ENCODE measurements at regions not wholly inside any gene's neighbourhood (a gene's known extent, or its start where the extent isn't known, plus 50 kb on each side); places are given as distances from the start of the nearest gene placed in this dataset.
"Not testable (repeated sequence)": the region's sequence is repeated elsewhere in the genome, so short reads cannot be mapped to it uniquely, and the experiment has no call there.

DNA sequence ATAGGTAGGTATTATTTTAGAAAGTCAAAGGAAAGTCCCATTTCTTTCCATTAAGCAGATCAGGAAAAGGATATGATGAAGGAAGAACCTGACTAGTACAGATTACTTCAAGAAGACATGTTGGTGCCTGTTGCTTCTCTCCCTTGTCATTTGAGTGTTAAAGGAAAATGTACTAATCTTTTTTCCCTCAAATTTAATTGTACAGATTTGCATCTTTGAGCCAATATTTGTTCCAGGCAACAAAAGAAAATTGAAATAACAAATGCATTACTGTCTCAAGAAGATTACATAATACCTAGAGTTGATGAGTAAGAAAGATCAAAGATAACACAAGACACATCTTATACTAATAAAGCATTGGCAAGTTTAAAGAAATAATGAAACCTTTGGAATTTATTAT is 566.9 kb upstream of the ZP4 start:
- no peak for DNase-seq

DNA sequence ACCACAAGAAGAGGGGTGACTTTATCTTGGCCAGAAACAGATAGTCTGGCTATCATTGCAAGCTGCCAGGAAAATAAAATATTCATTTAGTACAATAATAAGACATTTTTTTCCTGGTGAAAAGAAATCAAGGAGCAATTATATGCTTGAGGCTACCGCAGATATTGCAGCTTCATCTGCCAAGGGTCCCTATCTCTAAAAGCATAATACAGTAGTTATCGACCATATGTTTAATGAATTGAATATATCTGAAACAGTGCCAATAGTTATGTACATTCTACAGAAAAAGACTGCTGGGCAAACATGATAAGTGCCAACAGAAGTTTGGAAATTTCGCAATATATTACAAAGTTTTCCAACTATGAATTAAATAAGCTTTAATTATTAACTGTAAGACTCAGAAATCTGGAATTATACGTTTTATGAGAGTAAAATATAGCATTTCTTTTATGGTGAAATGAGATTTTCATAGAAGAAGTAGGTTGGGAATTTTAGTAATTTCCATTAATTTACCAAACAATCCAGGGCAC is 561.1 kb upstream of the ZP4 start:
- no peak for DNase-seq

DNA sequence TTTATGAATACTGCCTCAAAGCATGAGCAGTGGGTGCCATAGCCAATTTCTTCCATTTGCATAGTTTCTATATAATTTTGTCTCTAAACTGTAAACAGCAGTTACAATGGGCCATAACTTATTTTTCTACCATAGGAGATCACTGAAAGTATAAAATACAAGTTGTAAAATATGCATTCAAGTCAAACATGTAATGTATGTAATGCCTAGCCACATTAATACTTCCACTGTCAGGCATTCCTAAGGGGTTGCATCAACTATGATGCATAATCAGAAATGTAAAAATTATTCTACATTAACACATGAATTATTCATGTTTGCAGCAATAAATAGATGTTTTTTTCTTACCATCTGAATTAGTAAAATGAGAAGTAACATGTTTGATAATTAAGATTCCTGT is 560.3 kb upstream of the ZP4 start:
- DNase-seq = no peak

DNA sequence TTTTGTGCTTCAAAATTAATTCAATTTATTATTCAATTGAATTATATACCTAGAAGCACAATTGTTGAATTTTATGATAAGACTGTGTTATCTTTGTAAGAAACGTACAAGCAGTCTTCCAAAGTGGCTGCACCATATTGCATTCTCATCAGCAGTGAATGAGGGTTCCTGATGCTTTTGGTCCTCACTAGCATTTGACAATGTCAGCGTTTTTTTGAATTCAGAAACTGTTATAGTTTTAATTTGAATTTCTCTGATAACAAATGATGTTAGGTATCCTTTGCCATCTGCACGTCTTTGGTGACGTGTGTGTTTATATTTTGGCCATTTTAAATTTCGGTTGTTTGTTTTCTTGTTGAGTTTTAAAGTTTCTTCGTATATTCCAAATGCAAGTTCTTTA is 553.0 kb upstream of the ZP4 start:
- no peak for DNase-seq

DNA sequence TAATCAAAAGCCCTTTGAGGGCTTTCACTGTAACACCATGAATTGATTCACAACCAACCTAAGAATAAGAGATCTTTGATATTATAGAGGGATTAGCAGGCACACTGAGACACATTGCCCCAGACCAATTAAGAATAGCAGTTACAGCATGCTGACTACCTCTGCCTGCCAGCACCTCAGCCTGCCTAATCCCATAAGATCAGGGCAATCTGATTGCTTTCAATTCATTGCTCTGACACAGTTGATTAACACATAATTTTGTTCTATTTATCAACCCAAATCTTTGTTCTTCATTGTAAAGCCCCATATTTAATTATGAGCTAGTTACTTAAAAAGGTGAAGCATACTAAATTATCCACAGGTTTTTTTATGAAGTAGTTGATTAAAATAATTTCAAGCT is 548.8 kb upstream of the ZP4 start:
- no peak for DNase-seq

DNA sequence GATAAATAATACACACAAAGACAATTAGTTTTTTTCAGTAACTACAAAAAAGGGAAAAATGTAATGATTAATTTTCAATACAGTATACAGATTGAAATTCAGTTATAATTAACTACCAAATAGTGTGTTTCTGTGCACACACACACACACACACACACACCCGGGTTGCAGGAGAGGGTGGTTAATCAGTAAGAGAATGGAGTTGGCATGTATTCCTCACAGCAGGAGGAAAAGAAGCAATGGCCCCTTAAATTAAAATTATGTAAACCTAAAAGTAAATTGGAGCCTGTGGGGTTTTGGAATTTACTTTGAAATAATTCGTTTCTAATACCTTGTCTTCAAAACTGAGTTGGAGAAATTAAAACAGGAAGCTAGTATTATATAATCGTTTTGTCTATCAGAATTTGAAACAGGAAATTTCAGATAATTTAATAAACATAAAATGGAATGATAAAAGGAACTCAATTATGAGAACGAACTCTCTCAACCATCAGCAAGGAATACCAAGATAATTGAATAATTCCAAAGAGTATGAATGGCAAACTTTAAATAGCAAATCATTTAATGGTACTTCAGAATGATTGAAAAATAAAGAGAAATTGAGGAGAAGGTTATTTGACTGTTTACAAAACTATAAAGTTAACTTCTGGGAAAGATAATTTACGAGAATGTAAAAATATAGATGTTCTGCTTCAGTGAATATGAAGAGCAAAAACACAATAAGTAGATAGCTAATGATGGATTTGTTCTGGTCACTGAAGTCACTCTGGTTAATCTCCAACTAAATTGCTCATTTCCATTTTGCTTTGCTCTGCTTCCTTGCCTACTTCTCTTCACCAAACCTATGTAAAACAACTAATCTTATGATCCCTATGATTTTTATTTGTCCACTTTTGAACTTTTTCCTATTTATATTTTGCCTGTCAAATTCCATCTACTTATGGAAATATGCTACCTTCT is 547.9 kb upstream of the ZP4 start:
- peak; percentile 24 for DNase-seq

DNA sequence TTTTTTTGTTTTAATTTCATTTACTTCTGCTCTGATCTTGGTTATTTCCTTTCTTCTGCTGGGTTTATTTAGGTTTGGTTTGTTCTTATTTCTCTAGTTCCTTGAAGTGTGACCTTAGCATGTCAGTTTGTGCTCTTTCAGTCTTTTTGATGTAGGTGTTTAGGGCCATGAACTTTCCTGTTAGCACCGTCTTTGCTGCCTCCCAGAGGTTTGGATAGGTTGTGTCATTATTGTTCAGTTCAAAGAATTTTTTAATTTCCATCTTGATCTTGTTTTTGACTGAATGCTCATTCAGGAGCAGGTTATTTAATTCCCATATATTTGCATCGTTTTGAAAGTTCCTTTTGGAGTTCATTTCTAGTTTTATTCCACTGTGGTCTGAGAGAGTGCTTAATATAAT is 539.0 kb upstream of the ZP4 start:
- not testable (repeated sequence) for DNase-seq

DNA sequence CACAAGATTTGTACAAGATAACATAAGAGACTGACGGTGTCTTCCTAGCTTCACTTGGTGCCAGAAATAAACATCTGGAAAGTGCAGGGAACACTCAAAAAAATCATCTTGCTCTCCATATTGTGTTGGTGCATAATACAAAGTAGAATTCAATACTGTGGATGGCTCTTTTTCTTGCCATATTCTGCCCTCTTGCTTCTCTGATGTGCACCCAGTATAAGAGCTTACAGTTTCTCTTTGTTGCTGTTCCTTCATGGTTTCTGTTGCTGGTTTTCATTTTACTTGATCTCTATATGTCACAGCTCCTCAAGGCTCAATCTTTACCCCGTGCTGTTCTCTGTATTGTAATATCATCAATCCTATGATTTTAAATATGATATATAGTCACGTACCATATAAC is 528.5 kb upstream of the ZP4 start:
- DNase-seq = no peak

DNA sequence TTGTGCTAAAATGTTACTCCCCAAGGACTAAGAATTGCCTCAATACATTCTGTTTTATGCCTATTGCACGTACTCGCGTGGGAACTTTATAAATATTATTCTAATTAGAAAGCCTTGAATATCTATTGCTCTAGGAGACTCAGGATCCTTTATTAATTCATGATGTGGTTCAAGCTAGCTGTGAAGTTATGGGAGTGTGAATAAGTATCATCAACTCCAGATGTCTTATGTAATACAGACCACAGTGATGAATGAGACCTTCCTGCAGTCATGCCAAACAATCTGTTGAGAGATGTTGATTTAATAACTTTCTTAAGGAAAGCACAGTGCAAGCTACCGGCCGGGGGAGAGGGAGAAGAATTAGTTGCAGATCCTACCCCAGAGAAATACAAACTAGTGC is 519.2 kb upstream of the ZP4 start:
- peak; percentile 4 for DNase-seq

DNA sequence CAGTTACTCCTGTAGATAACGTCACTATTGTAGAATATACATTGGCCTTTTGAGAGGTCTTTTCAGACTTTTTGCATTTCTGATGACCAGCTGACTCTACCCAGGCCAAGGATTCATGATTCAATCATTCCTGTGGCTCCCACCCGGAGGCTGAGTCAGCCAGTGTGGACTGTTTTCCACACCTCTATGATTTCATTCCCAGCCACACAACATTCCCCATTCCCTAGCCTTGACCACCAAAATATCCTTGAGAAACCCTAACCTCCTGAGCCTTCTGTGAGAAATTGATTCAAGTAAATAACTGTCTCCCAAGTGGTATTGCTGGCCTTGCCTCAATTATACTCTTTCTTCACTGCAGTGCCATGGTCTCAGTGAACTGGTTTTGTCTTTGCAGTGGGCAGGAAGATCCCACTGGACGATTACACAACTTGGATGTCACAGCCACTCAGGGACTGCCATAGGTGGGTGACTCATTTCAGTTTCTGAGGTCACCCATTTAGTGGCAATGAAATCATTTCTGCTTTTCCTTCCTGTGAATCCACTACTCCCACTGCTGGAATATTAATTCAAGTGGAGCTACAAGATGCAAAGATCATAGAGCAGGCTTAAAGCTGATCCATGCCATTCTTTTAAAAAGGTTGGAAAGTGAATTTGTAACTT is 518.6 kb upstream of the ZP4 start:
- no peak for DNase-seq

DNA sequence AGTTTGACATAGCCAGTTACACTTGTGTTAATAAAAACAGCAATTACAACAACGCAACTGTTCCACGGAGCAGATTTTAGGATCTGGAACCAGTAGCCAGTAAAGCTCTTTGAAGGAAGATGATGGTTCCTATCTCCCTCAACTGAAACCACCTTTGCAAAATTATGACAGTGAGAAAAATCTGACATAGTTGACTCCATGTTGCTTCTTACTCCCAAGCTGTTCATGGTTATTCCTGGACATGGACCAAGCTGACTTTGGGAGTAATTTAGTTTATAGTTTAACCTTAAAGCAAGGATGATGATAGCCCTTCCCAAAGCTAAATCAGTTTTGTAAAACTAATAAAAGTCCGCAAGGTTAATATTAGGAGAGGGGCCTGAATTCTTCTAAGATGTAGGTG is 518.0 kb upstream of the ZP4 start:
- DNase-seq = no peak

DNA sequence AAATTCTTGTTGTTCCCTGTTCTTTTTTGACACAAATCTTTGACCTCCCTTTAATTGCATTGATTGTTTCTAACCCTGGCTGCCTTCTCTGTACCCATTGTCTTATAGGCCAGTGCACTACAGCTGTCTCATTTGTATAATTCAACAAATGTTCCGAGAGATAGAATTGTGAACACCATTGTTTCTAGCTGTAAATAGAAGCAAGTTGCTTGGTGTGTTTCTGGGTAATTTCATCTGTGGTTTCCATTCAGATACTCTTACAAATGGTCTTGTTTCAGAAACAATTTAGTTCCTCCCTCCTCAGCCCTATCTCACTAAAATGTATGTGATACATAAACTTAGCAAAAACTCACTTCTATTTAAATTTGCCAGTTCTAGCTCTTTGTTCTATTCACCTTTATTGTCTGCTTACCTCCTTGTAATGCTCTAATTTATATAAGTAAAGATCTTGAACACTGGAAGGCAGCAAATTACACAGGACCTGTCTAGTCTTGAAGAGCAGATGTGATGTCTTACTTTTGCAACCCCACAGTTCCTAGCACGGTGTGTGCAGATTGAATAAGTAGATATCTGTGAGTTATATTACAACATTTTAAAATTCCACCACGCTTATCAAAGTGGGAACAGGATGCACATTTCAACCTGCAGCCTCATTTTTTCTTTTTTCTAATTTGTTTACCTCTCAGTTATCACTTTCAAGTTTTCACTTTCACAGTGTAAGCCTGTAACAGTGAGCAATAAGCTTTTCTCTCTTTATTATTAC is 515.6 kb upstream of the ZP4 start:
- no peak for DNase-seq

DNA sequence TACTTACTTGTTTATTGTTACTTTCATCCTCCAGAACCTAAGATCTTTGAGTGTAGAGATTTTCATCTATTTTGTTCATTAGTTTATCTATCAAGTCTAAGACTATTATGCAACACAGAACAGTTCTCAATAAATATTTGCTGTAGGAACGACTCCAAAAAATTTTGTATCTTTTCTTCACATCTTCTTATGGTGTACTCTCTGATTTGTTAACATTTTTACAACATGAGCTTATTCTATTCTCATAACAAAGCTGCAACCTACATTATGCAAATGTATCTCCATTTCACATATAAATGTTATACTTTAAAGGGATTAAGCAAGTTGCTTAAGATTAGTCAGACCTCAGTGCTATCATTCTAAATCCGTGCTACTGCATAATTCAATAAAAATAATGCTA is 514.2 kb upstream of the ZP4 start:
- no peak for DNase-seq

DNA sequence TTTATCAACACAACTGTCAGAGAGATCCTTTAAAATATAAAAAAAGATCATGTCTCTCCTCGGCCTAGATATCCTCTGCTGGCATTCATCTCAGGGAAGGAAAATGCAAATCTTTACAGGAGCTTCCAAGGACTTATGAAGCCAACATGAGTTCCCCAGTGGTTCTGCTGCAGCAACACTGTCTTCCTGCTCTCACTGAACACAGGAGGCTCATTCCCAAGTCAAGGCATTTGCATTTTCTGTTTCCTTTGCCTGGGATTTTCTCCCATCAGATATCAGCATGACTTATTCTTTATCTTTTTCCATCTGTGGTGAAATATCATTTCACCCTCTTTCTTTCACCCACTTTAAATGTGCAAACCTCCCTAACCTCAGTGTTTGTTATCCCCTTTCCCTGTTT is 513.8 kb upstream of the ZP4 start:
- DNase-seq = no peak

DNA sequence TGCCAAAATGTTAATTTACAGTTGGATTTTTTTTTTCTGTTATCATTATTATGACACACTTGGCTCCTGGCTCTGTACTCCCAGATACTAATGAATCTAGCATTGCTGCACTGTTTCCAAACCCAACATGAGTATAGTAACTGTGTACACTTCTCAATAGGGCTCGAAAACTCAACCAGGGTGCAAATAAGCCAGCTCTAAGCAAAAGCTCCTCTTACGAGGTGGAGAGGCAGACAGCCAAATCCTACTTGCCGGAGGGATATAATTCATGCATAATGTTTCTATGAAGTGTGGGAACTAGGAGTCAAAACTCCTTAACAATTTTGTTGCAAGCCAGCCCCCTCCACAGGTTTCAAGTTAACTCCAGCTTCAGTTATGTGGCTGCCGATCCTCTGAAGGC is 510.4 kb upstream of the ZP4 start:
- DNase-seq = no peak

DNA sequence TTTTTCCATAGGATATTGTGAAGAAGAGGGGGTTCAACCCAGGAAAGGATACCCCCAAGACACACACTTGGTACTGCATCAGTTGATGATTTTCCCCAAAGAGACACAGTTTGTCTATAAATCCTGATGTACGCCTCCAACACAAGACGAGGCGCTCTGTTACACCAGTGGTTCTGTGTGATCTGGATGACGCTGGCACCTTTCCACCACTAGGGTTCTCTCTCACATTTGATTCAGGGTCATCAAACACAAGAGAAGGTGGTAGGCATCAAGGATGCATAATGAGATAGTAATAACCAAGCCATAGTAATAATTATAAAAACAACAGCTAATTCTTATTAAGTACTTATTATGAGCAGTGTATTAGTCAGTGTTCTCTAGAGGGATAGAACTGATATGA is 508.8 kb upstream of the ZP4 start:
- DNase-seq = no peak

DNA sequence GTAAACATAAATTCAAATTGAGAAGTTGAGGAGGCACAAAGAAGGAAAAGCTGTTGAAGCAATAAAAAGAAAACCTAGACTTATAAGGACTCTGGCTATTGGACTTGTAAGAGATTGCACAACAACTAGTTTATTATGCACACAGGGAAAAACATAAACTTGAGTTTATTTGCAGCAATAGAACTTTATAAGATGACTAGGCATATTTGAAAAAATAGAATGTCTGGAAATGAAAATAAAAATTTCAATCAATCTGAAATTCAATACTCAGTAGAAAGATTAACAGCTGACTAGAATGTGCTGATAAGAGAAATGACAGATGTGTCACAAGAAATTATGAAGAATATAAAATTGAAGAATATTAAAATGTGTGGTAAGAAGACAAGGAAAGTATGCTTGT is 505.4 kb upstream of the ZP4 start:
- DNase-seq = no peak

DNA sequence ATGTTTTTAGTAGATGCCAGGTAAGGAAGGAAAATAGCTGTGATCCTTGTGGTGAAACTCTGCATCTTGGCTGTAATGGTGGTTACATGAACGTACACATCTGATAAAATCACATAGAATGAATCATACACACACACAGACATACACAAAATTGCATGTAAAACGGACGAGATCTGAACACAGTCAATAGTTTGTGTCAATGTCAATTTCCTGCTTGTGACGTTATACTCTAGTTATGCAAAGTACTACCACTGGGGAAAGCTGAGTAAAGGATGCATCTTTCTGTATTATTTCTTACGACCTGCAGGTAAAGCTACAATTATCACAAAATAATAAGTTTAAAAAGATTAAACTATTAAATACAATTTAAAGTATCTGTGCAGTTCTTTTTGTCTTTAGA is 493.7 kb upstream of the ZP4 start:
- DNase-seq = no peak

DNA sequence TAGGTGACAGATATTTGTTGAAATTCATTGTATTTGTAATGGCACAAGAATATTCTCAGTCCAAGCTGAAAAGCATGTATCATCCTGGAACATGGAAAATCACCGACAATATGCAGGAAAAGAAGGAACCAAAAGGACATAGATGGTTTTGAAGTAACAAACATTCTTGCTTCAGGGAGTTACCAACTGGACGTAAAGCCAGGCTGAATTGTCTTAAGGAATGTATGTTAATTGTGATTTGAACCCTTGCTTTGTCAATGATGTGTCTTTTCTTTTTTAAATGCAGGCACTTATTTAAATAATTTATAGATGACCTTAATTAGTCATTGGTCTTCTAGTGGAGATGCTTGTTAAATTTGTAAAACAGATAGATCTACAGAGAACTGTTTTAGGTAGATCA is 489.4 kb upstream of the ZP4 start:
- DNase-seq = no peak

DNA sequence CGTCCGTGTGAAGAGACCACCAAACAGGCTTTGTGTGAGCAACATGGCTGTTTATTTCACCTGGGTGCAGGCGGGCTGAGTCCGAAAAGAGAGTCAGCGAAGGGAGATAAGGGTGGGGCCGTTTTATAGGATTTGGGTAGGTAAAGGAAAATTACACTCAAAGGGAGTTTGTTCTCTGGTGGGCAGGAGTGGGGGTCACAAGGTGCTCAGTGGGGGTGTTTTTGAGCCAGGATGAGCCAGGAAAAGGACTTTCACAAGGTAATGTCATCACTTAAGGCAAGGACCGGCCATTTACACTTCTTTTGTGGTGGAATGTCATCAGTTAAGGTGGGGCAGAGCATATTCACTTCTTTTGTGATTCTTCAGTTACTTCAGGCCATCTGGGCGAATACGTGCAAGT is 488.7 kb upstream of the ZP4 start:
- DNase-seq = not testable (repeated sequence)

DNA sequence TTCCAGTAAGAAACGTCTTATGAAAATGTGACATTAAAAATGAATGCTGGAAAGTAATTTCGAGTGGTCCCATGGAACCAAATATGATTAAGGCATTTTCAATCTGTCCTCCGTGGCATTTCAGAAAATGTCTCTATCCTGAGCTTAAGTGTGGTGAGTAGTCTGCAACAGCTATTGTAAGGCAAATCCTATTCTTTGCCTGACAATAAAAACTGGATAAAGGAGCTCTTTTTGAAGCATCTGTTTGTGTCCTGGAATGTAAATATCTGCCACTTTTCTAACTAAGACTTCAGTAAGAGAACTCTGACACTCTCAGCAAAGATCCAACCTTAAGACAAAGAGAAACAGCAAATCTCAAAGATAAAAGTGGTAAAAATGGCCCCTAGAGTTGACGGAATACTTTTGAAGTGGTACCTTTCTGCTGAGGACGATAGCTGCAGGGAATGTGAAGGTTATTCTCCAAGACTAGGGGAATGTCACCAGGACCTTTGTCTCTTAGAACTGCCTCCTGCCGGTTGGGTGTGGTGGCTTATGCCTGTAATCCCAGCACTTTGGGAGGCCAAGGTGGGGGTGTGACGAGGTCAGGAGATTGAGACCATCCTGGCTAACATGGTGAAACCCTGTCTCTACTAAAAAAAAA is 486.7 kb upstream of the ZP4 start:
- DNase-seq = no peak

DNA sequence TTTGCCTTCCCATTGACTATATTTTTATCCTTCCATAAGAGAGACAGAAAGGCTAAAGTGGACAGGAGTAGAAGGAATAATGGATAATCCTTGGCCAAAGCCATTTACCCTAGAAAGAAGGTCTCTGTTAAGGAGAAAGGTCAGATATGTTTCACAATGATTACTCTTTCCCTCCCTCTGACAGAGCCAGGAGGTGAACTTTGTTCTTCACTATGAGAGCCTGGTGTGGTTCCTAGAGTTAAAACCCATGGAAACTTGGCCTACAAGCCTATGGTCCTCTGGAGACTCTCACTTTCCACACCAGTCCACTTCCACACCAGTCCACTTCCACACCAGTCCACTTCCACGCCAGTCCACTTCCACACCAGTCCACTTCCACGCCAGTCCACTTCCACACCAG is 479.9 kb upstream of the ZP4 start:
- DNase-seq = no peak

Measured in renal pelvis (tissue), 1 donor.